Tibial nerve (tissue), 4 donors: ENCODE measurements at regions not wholly inside any gene's neighbourhood (a gene's known extent, or its start where the extent isn't known, plus 50 kb on each side); places are given as distances from the start of the nearest gene placed in this dataset.

Source experiments
- CTCF ChIP-seq, 5 experiments: fragments of 200-600 bp in 3 of 5; fragments of 450-650 bp in 2 of 5; sonication (generic) in 3 of 5; IDR thresholded peaks; one replicate each; pipeline ENCODE4 v1.5.1; 2016 to 2019; ENCODE audit warnings: antibody characterized with exemption in 5 of 5, mild to moderate bottlenecking in 3 of 5, moderate library complexity in 2 of 5
- EP300 ChIP-seq, 2 donors: sonication (generic); formaldehyde crosslinking; IDR thresholded peaks; one replicate each; pipeline ENCODE4 v1.6.1; 2017; ENCODE audit warnings: antibody characterized with exemption in 2 of 2, mild to moderate bottlenecking in 1 of 2
- POLR2A ChIP-seq, 2 donors: fragments of 450-650 bp; IDR thresholded peaks; one replicate each; pipeline ENCODE4 v1.6.1; 2017; ENCODE audit warnings: antibody characterized with exemption in 2 of 2, mild to moderate bottlenecking in 2 of 2, moderate library complexity in 2 of 2

GRCh38 chr9:89690334-89690912 is 85.6 kb downstream of the GADD45G start:
- TF ChIP-seq CTCF (IDR thresholded peaks at IDR 0.05) = no peak
- no peak for TF ChIP-seq POLR2A (IDR thresholded peaks at IDR 0.05)
- no peak for TF ChIP-seq EP300 (IDR thresholded peaks at IDR 0.05)
